GM12878 (cell line): ENCODE measurements at regions not wholly inside any gene's neighbourhood (a gene's known extent, or its start where the extent isn't known, plus 50 kb on each side); places are given as distances from the start of the nearest gene placed in this dataset.

Source experiments
- ATAC-seq: fragments of 200-7000 bp; cut with Tn5 transposase; 3 replicates; pipeline ENCODE4 v1.9.1; 2020; ENCODE audit warnings: mild to moderate bottlenecking, moderate library complexity
- BruUV-seq: library from RNA; stranded (reverse); fragments of 400-500 nt; replicated peaks from 2 replicates; lab custom pipeline; 2021; lab: Mats Ljungman, UMichigan
- CTCF ChIA-PET: fragments of 300-600 bp; sonication (Branson Sonifier 250); formaldehyde crosslinking; extraction: SDS; loops from one replicate; lab custom pipeline; 2021; ENCODE audit warnings: inconsistent platforms; lab: Yijun Ruan, JAX
- POLR2A ChIA-PET: fragments of 350-600 bp; formaldehyde crosslinking; extraction: SDS; loops from one replicate; lab custom pipeline; 2021; ENCODE audit warnings: inconsistent platforms; lab: Charles Lee
- RAD21 ChIA-PET: fragments of 300-600 bp; sonication (Branson Sonifier 250); formaldehyde crosslinking; loops from one replicate; lab custom pipeline; 2023; ENCODE audit warnings: antibody characterized with exemption; ENCODE audit not compliant: unreplicated experiment; lab: Charles Lee
- SMC1A ChIA-PET: fragments of 300-600 bp; sonication (Branson Sonifier 250); formaldehyde crosslinking; loops from one replicate; lab custom pipeline; 2023; ENCODE audit not compliant: unreplicated experiment, uncharacterized antibody; lab: Charles Lee
- DNase-seq: peaks from one replicate; pipeline ENCODE4 v3.0.0-alpha.2; 2011; ENCODE audit warnings: low read depth, low spot score
- FAIRE-seq: peaks from 3 replicates; lab custom pipeline; 2011; peaks lifted over from hg19 to GRCh38; lab: Jason Lieb, UNC
- H2AFZ ChIP-seq: 2 replicates; pipeline ENCODE4 v1.6.0; 2011; ENCODE audit warnings: low read depth, low read length, control low read depth; ENCODE audit not compliant: control insufficient read depth
- H3K27ac ChIP-seq: 2 replicates; pipeline ENCODE4 v1.5.1; 2011; ENCODE audit warnings: control low read depth; ENCODE audit not compliant: control insufficient read depth, insufficient read depth
- H3K27me3 ChIP-seq, 2 experiments: replicated peaks in 1 of 2; 2 replicates each; pipeline versions ENCODE4 v1.6.0 to v1.6.1; 2011; ENCODE audit warnings: low read length in 1 of 2; ENCODE audit not compliant: control insufficient read depth in 2 of 2, insufficient read depth in 2 of 2
- H3K36me3 ChIP-seq, 2 experiments: 2 replicates each; pipeline ENCODE4 v1.5.1; 2011; ENCODE audit warnings: low read length in 1 of 2; ENCODE audit not compliant: control insufficient read depth in 2 of 2, insufficient read depth in 2 of 2
- H3K4me1 ChIP-seq: 2 replicates; pipeline ENCODE4 v1.6.1; 2011; ENCODE audit warnings: mild to moderate bottlenecking, low read length, moderate library complexity, mixed read lengths; ENCODE audit not compliant: control insufficient read depth, insufficient read depth
- H3K4me2 ChIP-seq: 2 replicates; pipeline ENCODE4 v1.6.0; 2011; ENCODE audit warnings: control low read depth; ENCODE audit not compliant: control insufficient read depth, insufficient read depth
- H3K4me3 ChIP-seq: fragments of 200-600 bp; sonication (generic); 2 replicates; pipeline ENCODE4 v1.5.1; 2016
- H3K79me2 ChIP-seq: 2 replicates; pipeline ENCODE4 v1.6.0; 2011; ENCODE audit warnings: low read length; ENCODE audit not compliant: control insufficient read depth, insufficient read depth
- H3K9ac ChIP-seq: 2 replicates; pipeline ENCODE4 v1.8.0; 2011; ENCODE audit warnings: low read length, control low read depth, mixed read lengths; ENCODE audit not compliant: control insufficient read depth, insufficient read depth
- H3K9me3 ChIP-seq: replicated peaks from 3 replicates; pipeline ENCODE4 v1.5.1; 2011; ENCODE audit warnings: mild to moderate bottlenecking, low read length; ENCODE audit not compliant: control insufficient read depth, insufficient read depth
- H4K20me1 ChIP-seq: 2 replicates; pipeline ENCODE4 v1.6.0; 2011; ENCODE audit not compliant: control insufficient read depth, insufficient read depth
- CBFB ChIP-seq: IDR thresholded peaks from 2 replicates; pipeline ENCODE4 v1.6.1; 2016; ENCODE audit warnings: antibody characterized with exemption, low read depth
- GATAD2B ChIP-seq: fragments of 450-650 bp; conservative IDR thresholded peaks from 2 replicates; pipeline ENCODE4 v1.6.1; 2017; ENCODE audit warnings: low read depth, mild to moderate bottlenecking, moderate library complexity
- HSF1 ChIP-seq: fragments of 150-350 bp; IDR thresholded peaks from 2 replicates; pipeline ENCODE4 v1.6.1; 2014; ENCODE audit warnings: mild to moderate bottlenecking, low read depth, low read length
- IRF4 ChIP-seq: IDR thresholded peaks from 2 replicates; pipeline ENCODE4 v1.6.1; 2011; ENCODE audit warnings: low read depth, low read length
- JUNB ChIP-seq: IDR thresholded peaks from 2 replicates; pipeline ENCODE4 v1.6.1; 2016; ENCODE audit warnings: antibody characterized with exemption, mild to moderate bottlenecking
- MEF2B ChIP-seq: fragments of 450-650 bp; IDR thresholded peaks from 2 replicates; pipeline ENCODE4 v1.6.1; 2018; ENCODE audit warnings: mild to moderate bottlenecking, moderate library complexity; ENCODE audit not compliant: partially characterized antibody, poor library complexity, severe bottlenecking
- NFYA ChIP-seq: IDR thresholded peaks from 2 replicates; pipeline ENCODE4 v1.6.1; 2011; ENCODE audit warnings: low read depth, mild to moderate bottlenecking, low read length, improper control_type of control experiment, borderline replicate concordance
- NR2C2 ChIP-seq: IDR thresholded peaks from 2 replicates; pipeline ENCODE4 v1.6.1; 2011; ENCODE audit warnings: borderline replicate concordance, low read depth; ENCODE audit not compliant: control insufficient read depth, insufficient read length
- POLR2A ChIP-seq: IDR thresholded peaks from 2 replicates; pipeline ENCODE4 v1.6.1; 2011; ENCODE audit warnings: low read depth, mild to moderate bottlenecking, low read length
- POU2F2 ChIP-seq: IDR thresholded peaks from 3 replicates; pipeline ENCODE4 v1.6.1; 2011; ENCODE audit warnings: low read depth, mild to moderate bottlenecking, low read length, borderline replicate concordance
- RAD51 ChIP-seq: fragments of 450-650 bp; IDR thresholded peaks from 2 replicates; pipeline ENCODE4 v1.6.1; 2016; ENCODE audit warnings: moderate library complexity, mild to moderate bottlenecking, inconsistent platforms
- RB1 ChIP-seq: fragments of 450-650 bp; formaldehyde crosslinking; IDR thresholded peaks from 2 replicates; pipeline ENCODE4 v1.6.1; 2017; ENCODE audit warnings: mild to moderate bottlenecking, borderline replicate concordance
- RBBP5 ChIP-seq: fragments of 200-600 bp; sonication (generic); conservative IDR thresholded peaks from 2 replicates; pipeline ENCODE4 v1.6.1; 2016
- RUNX3 ChIP-seq: IDR thresholded peaks from 2 replicates; pipeline ENCODE4 v1.6.1; 2012; ENCODE audit warnings: low read length, inconsistent platforms
- SUZ12 ChIP-seq: fragments of 200-600 bp; sonication (generic); IDR thresholded peaks from one replicate; pipeline ENCODE4 v1.6.1; 2018; ENCODE audit warnings: antibody characterized with exemption, mild to moderate bottlenecking; ENCODE audit not compliant: unreplicated experiment
- YBX1 ChIP-seq: fragments of 450-650 bp; IDR thresholded peaks from 2 replicates; pipeline ENCODE4 v1.6.1; 2016; ENCODE audit warnings: antibody characterized with exemption
- in situ Hi-C: fragments of 300-500 bp; cut with MboI; formaldehyde crosslinking; loops from 9 replicates; pipeline ENCODE4 v1.14.3; 2018; ENCODE audit warnings: mixed read lengths
- intact Hi-C: fragments of 100-400 bp; cut with micrococcal nuclease; formaldehyde crosslinking; loops from one replicate; pipeline ENCODE4 v1.14.2; 2022; ENCODE audit not compliant: unreplicated experiment

DNA sequence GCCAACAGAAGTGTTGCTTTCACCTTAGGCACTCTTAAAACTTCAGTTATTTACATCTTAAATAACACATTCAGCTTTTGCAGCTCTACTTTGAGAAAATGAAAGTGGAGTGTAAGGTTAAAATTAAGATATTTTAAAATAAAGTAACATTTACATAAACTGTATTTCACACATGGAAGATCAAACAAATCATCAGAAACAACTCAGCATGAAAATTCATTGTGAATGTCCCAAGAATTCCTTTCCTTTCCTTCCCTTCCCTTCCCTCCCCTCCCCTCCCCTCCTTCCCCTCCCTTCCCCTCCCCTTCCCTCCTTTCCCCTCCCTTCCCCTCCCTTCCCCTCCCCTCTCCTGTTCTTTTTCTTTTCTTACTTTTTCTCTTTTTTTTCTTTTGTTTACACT is 238.0 kb upstream of the DOK6 start:
- TF ChIP-seq NFYA (no peak), SUZ12 (no peak), RUNX3 (no peak), NR2C2 (no peak), RB1 (no peak), YBX1 (no peak), CBFB (no peak), JUNB (no peak), POLR2A (no peak), RBBP5 (no peak), GATAD2B (no peak), RAD51 (no peak), POU2F2 (no peak), MEF2B (no peak), IRF4 (no peak), HSF1 (no peak)
- Histone ChIP-seq H3K9ac (no peak overlapping the region), H3K27ac (no peak overlapping the region), H3K4me3 (no peak overlapping the region), H4K20me1 (no peaks in the 10 kb centered on the region), H3K4me1 (no peaks in the 10 kb centered on the region), H3K9me3 (no peaks in the 10 kb centered on the region), H3K4me2 (no peak overlapping the region), H3K79me2 (no peaks in the 10 kb centered on the region), H3K27me3 (no peaks in the 10 kb centered on the region), H2AFZ (no peak overlapping the region), H3K36me3 (no peaks in the 10 kb centered on the region)
- ChIA-PET POLR2A (no interaction called here), SMC1A (no interaction called here), RAD21 (no interaction called here), CTCF (no interaction called here)
- DNase-seq (no peak), ATAC-seq (no peak), FAIRE-seq (no peak)
- intact Hi-C loops (no loop called here), in situ Hi-C loops (no loop called here)
- BruUV-seq: no TSS peak
